K562 (cell line): ENCODE measurements at regions not wholly inside any gene's neighbourhood (a gene's known extent, or its start where the extent isn't known, plus 50 kb on each side); places are given as distances from the start of the nearest gene placed in this dataset.
"Not testable (repeated sequence)": the region's sequence is repeated elsewhere in the genome, so short reads cannot be mapped to it uniquely, and the experiment has no call there.

Source experiments
- FOXA1 ChIP-seq: fragments of 450-650 bp; IDR thresholded peaks from 2 replicates; pipeline ENCODE4 v1.6.1; 2016; ENCODE audit warnings: mild to moderate bottlenecking, borderline replicate concordance
- TF ChIP-seq, protein P1 (sequence below): fragments of 150-350 bp; IDR thresholded peaks from 2 replicates; pipeline ENCODE4 v1.6.1; 2014; ENCODE audit warnings: low read depth, mild to moderate bottlenecking, low read length, borderline replicate concordance

DNA sequence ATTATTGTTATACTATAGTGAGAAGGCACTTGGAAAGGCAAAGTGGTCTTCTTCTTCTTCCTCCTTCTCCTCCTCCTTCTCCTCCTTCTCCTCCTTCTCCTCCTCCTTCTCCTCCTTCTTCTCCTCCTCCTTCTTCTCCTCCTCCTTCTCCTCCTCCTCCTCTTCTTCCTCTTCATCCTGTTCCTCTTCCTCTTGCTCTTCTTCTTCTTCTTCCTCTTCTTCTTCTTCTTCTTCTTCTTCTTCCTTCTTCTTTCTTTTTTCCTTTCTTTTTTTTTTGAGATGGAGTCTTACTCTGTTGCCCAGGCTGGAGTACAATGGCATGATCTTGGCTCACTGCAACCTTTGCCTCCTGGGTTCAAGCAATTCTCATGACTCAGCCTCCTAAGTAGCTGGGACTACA, 225.4 kb downstream of the TTC6 start:
- TF ChIP-seq FOXA1 = not testable (repeated sequence)
- TF ChIP-seq, protein P1, sequence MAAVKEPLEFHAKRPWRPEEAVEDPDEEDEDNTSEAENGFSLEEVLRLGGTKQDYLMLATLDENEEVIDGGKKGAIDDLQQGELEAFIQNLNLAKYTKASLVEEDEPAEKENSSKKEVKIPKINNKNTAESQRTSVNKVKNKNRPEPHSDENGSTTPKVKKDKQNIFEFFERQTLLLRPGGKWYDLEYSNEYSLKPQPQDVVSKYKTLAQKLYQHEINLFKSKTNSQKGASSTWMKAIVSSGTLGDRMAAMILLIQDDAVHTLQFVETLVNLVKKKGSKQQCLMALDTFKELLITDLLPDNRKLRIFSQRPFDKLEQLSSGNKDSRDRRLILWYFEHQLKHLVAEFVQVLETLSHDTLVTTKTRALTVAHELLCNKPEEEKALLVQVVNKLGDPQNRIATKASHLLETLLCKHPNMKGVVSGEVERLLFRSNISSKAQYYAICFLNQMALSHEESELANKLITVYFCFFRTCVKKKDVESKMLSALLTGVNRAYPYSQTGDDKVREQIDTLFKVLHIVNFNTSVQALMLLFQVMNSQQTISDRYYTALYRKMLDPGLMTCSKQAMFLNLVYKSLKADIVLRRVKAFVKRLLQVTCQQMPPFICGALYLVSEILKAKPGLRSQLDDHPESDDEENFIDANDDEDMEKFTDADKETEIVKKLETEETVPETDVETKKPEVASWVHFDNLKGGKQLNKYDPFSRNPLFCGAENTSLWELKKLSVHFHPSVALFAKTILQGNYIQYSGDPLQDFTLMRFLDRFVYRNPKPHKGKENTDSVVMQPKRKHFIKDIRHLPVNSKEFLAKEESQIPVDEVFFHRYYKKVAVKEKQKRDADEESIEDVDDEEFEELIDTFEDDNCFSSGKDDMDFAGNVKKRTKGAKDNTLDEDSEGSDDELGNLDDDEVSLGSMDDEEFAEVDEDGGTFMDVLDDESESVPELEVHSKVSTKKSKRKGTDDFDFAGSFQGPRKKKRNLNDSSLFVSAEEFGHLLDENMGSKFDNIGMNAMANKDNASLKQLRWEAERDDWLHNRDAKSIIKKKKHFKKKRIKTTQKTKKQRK = not testable (repeated sequence)
